ENCODE measurements at regions not wholly inside any gene's neighbourhood (a gene's known extent, or its start where the extent isn't known, plus 50 kb on each side); places are given as distances from the start of the nearest gene placed in this dataset.
"Not testable (repeated sequence)": the region's sequence is repeated elsewhere in the genome, so short reads cannot be mapped to it uniquely, and the experiment has no call there.

GRCh38 chr9:108270051-108270450 lies 585.7 kb downstream of the ACTL7B start:
- H3K27ac ChIP-seq (ENCODE audit: low read depth, low read length): no peak overlapping the region
- no peaks in the 10 kb centered on the region for H3K27me3 ChIP-seq (ENCODE audit: control insufficient read depth, insufficient read depth, low read length)
- H3K36me3 ChIP-seq (ENCODE audit: control insufficient read depth, insufficient read depth, low read length): no peaks in the 10 kb centered on the region
- H3K9me3 ChIP-seq (ENCODE audit: control insufficient read depth, insufficient read depth, low read length): no peaks in the 10 kb centered on the region
- no peak overlapping the region for H3K9ac ChIP-seq (ENCODE audit: low read depth, low read length)
- H3K4me3 ChIP-seq (ENCODE audit: low read depth, low read length): no peak overlapping the region
- H3K4me1 ChIP-seq (ENCODE audit: control insufficient read depth, insufficient read depth, low read length): peaks cover 22% of the 10 kb centered on the region

GRCh38 chr9:108269371-108269770 lies 586.4 kb downstream of the ACTL7B start:
- no peaks in the 10 kb centered on the region for H3K9me3 ChIP-seq (ENCODE audit: control insufficient read depth, insufficient read depth, low read length)
- H3K9ac ChIP-seq (ENCODE audit: low read depth, low read length): no peak overlapping the region
- no peaks in the 10 kb centered on the region for H3K27me3 ChIP-seq (ENCODE audit: control insufficient read depth, insufficient read depth, low read length)
- H3K4me1 ChIP-seq (ENCODE audit: control insufficient read depth, insufficient read depth, low read length): peaks cover 22% of the 10 kb centered on the region
- no peak overlapping the region for H3K27ac ChIP-seq (ENCODE audit: low read depth, low read length)
- no peaks in the 10 kb centered on the region for H3K36me3 ChIP-seq (ENCODE audit: control insufficient read depth, insufficient read depth, low read length)
- H3K4me3 ChIP-seq (ENCODE audit: low read depth, low read length): no peak overlapping the region

GRCh38 chr9:108265065-108265464 lies 590.7 kb downstream of the ACTL7B start:
- Histone ChIP-seq H3K4me1 (ENCODE audit: control insufficient read depth, insufficient read depth, low read length) (no peaks in the 10 kb centered on the region), H3K9me3 (ENCODE audit: control insufficient read depth, insufficient read depth, low read length) (no peaks in the 10 kb centered on the region), H3K27me3 (ENCODE audit: control insufficient read depth, insufficient read depth, low read length) (no peaks in the 10 kb centered on the region), H3K36me3 (ENCODE audit: control insufficient read depth, insufficient read depth, low read length) (no peaks in the 10 kb centered on the region), H3K9ac (ENCODE audit: low read depth, low read length) (no peak overlapping the region), H3K27ac (ENCODE audit: low read depth, low read length) (no peak overlapping the region), H3K4me3 (ENCODE audit: low read depth, low read length) (no peak overlapping the region)

GRCh38 chr9:108264093-108264492 lies 591.7 kb downstream of the ACTL7B start:
- no peaks in the 10 kb centered on the region for H3K27me3 ChIP-seq (ENCODE audit: control insufficient read depth, insufficient read depth, low read length)
- no peaks in the 10 kb centered on the region for H3K9me3 ChIP-seq (ENCODE audit: control insufficient read depth, insufficient read depth, low read length)
- H3K4me1 ChIP-seq (ENCODE audit: control insufficient read depth, insufficient read depth, low read length): no peaks in the 10 kb centered on the region
- H3K9ac ChIP-seq (ENCODE audit: low read depth, low read length): no peak overlapping the region
- no peak overlapping the region for H3K4me3 ChIP-seq (ENCODE audit: low read depth, low read length)
- H3K27ac ChIP-seq (ENCODE audit: low read depth, low read length): no peak overlapping the region
- no peaks in the 10 kb centered on the region for H3K36me3 ChIP-seq (ENCODE audit: control insufficient read depth, insufficient read depth, low read length)

- H3K4me3 ChIP-seq (ENCODE audit: low read depth, low read length): no peak overlapping the region
- no peaks in the 10 kb centered on the region for H3K27me3 ChIP-seq (ENCODE audit: control insufficient read depth, insufficient read depth, low read length)
- H3K27ac ChIP-seq (ENCODE audit: low read depth, low read length): no peak overlapping the region
- no peaks in the 10 kb centered on the region for H3K36me3 ChIP-seq (ENCODE audit: control insufficient read depth, insufficient read depth, low read length)
- no peaks in the 10 kb centered on the region for H3K9me3 ChIP-seq (ENCODE audit: control insufficient read depth, insufficient read depth, low read length)
- no peaks in the 10 kb centered on the region for H3K4me1 ChIP-seq (ENCODE audit: control insufficient read depth, insufficient read depth, low read length)
- H3K9ac ChIP-seq (ENCODE audit: low read depth, low read length): no peak overlapping the region
Measured at GRCh38 chr9:108262836-108263235, 593.0 kb downstream of the ACTL7B start.

- Histone ChIP-seq H3K9me3 (ENCODE audit: control insufficient read depth, insufficient read depth, low read length) (no peaks in the 10 kb centered on the region), H3K4me1 (ENCODE audit: control insufficient read depth, insufficient read depth, low read length) (no peaks in the 10 kb centered on the region), H3K9ac (ENCODE audit: low read depth, low read length) (no peak overlapping the region), H3K4me3 (ENCODE audit: low read depth, low read length) (no peak overlapping the region), H3K36me3 (ENCODE audit: control insufficient read depth, insufficient read depth, low read length) (no peaks in the 10 kb centered on the region), H3K27ac (ENCODE audit: low read depth, low read length) (no peak overlapping the region), H3K27me3 (ENCODE audit: control insufficient read depth, insufficient read depth, low read length) (no peaks in the 10 kb centered on the region)
Measured at GRCh38 chr9:108259917-108260675, 595.7 kb downstream of the ACTL7B start.

GRCh38 chr9:108258640-108259039 lies 597.1 kb downstream of the ACTL7B start:
- Histone ChIP-seq H3K9me3 (ENCODE audit: control insufficient read depth, insufficient read depth, low read length) (no peaks in the 10 kb centered on the region), H3K36me3 (ENCODE audit: control insufficient read depth, insufficient read depth, low read length) (no peaks in the 10 kb centered on the region), H3K4me3 (ENCODE audit: low read depth, low read length) (no peak overlapping the region), H3K4me1 (ENCODE audit: control insufficient read depth, insufficient read depth, low read length) (no peaks in the 10 kb centered on the region), H3K9ac (ENCODE audit: low read depth, low read length) (no peak overlapping the region), H3K27me3 (ENCODE audit: control insufficient read depth, insufficient read depth, low read length) (no peaks in the 10 kb centered on the region), H3K27ac (ENCODE audit: low read depth, low read length) (no peak overlapping the region)

- H3K9ac ChIP-seq (ENCODE audit: low read depth, low read length): no peak overlapping the region
- no peak overlapping the region for H3K27ac ChIP-seq (ENCODE audit: low read depth, low read length)
- no peaks in the 10 kb centered on the region for H3K9me3 ChIP-seq (ENCODE audit: control insufficient read depth, insufficient read depth, low read length)
- H3K4me3 ChIP-seq (ENCODE audit: low read depth, low read length): no peak overlapping the region
- no peaks in the 10 kb centered on the region for H3K4me1 ChIP-seq (ENCODE audit: control insufficient read depth, insufficient read depth, low read length)
- no peaks in the 10 kb centered on the region for H3K27me3 ChIP-seq (ENCODE audit: control insufficient read depth, insufficient read depth, low read length)
- H3K36me3 ChIP-seq (ENCODE audit: control insufficient read depth, insufficient read depth, low read length): no peaks in the 10 kb centered on the region
Measured at GRCh38 chr9:108257382-108257781, 598.4 kb downstream of the ACTL7B start.

GRCh38 chr9:108254236-108254635 lies 601.5 kb downstream of the ACTL7B start:
- Histone ChIP-seq H3K4me1 (ENCODE audit: control insufficient read depth, insufficient read depth, low read length) (no peaks in the 10 kb centered on the region), H3K9me3 (ENCODE audit: control insufficient read depth, insufficient read depth, low read length) (no peaks in the 10 kb centered on the region), H3K9ac (ENCODE audit: low read depth, low read length) (no peak overlapping the region), H3K4me3 (ENCODE audit: low read depth, low read length) (no peak overlapping the region), H3K36me3 (ENCODE audit: control insufficient read depth, insufficient read depth, low read length) (no peaks in the 10 kb centered on the region), H3K27ac (ENCODE audit: low read depth, low read length) (no peak overlapping the region), H3K27me3 (ENCODE audit: control insufficient read depth, insufficient read depth, low read length) (no peaks in the 10 kb centered on the region)

GRCh38 chr9:108247391-108247790 lies 608.4 kb downstream of the ACTL7B start:
- H3K9me3 ChIP-seq (ENCODE audit: control insufficient read depth, insufficient read depth, low read length); H3K4me3 ChIP-seq (ENCODE audit: low read depth, low read length); H3K4me1 ChIP-seq (ENCODE audit: control insufficient read depth, insufficient read depth, low read length); H3K27ac ChIP-seq (ENCODE audit: low read depth, low read length); H3K36me3 ChIP-seq (ENCODE audit: control insufficient read depth, insufficient read depth, low read length); H3K9ac ChIP-seq (ENCODE audit: low read depth, low read length); H3K27me3 ChIP-seq (ENCODE audit: control insufficient read depth, insufficient read depth, low read length): not testable (repeated sequence)

GRCh38 chr9:108245901-108246300 lies 609.9 kb downstream of the ACTL7B start:
- Histone ChIP-seq H3K9ac (ENCODE audit: low read depth, low read length) (no peak overlapping the region), H3K27ac (ENCODE audit: low read depth, low read length) (no peak overlapping the region), H3K4me1 (ENCODE audit: control insufficient read depth, insufficient read depth, low read length) (0 out of 2 replicates have a peak, but pooled peaks cover 3% of the 10 kb centered on the region), H3K27me3 (ENCODE audit: control insufficient read depth, insufficient read depth, low read length) (no peaks in the 10 kb centered on the region), H3K36me3 (ENCODE audit: control insufficient read depth, insufficient read depth, low read length) (no peaks in the 10 kb centered on the region), H3K4me3 (ENCODE audit: low read depth, low read length) (no peak overlapping the region), H3K9me3 (ENCODE audit: control insufficient read depth, insufficient read depth, low read length) (no peaks in the 10 kb centered on the region)

Measured in HUES48 (cell line).